Activated CD8-positive, alpha-beta memory T cell treated with anti-CD3 and anti-CD28 coated beads, Interleukin-2, amount 50 U/mL, for 1 hour (primary cell): ENCODE measurements at regions not wholly inside any gene's neighbourhood (a gene's known extent, or its start where the extent isn't known, plus 50 kb on each side); places are given as distances from the start of the nearest gene placed in this dataset.
"Not testable (repeated sequence)": the region's sequence is repeated elsewhere in the genome, so short reads cannot be mapped to it uniquely, and the experiment has no call there.

Experiments
- DNase-seq: peaks from one replicate; pipeline ENCODE4 v3.0.0-alpha.2; 2020; ENCODE audit errors: extremely low read depth

- DNase-seq: not testable (repeated sequence)
These were observed 64.4 kb downstream of the KLRB1 start for GRCh38 chr12:9543341-9543740.

- not testable (repeated sequence) for DNase-seq
These were observed 64.9 kb downstream of the KLRB1 start for GRCh38 chr12:9542827-9543226.

- not testable (repeated sequence) for DNase-seq
These were observed 91.8 kb downstream of the KLRB1 start for GRCh38 chr12:9515925-9516324.

- not testable (repeated sequence) for DNase-seq
These were observed 95.0 kb downstream of the KLRB1 start for GRCh38 chr12:9512695-9513094.

- not testable (repeated sequence) for DNase-seq
These were observed 97.2 kb downstream of the KLRB1 start for GRCh38 chr12:9510392-9511011.

- DNase-seq: no peak
These were observed 98.1 kb downstream of the KLRB1 start for GRCh38 chr12:9509464-9510161.

GRCh38 chr12:9506746-9507145 is 101.0 kb downstream of the KLRB1 start:
- no peak for DNase-seq

GRCh38 chr12:9503384-9503783 is 104.3 kb downstream of the KLRB1 start:
- DNase-seq: not testable (repeated sequence)

GRCh38 chr12:9502845-9503244 is 104.9 kb downstream of the KLRB1 start:
- not testable (repeated sequence) for DNase-seq

GRCh38 chr12:9493325-9493724 is 114.4 kb downstream of the KLRB1 start:
- not testable (repeated sequence) for DNase-seq

- DNase-seq: not testable (repeated sequence)
These were observed 126.4 kb downstream of the KLRB1 start for GRCh38 chr12:9481289-9481688.

- DNase-seq: not testable (repeated sequence)
These were observed 133.5 kb downstream of the KLRB1 start for GRCh38 chr12:9474197-9474596.

GRCh38 chr12:9473638-9474037 is 134.1 kb downstream of the KLRB1 start:
- not testable (repeated sequence) for DNase-seq

- DNase-seq: not testable (repeated sequence)
These were observed 136.2 kb downstream of the KLRB1 start for GRCh38 chr12:9471501-9471900.

- not testable (repeated sequence) for DNase-seq
These were observed 137.3 kb downstream of the KLRB1 start for GRCh38 chr12:9470367-9470766.

- DNase-seq: not testable (repeated sequence)
These were observed 137.8 kb downstream of the KLRB1 start for GRCh38 chr12:9469956-9470355.

- not testable (repeated sequence) for DNase-seq
These were observed 138.3 kb downstream of the KLRB1 start for GRCh38 chr12:9469463-9469862.

GRCh38 chr12:9468998-9469397 is 138.7 kb downstream of the KLRB1 start:
- DNase-seq: not testable (repeated sequence)

- DNase-seq: not testable (repeated sequence)
These were observed 139.6 kb downstream of the KLRB1 start for GRCh38 chr12:9468144-9468543.

- no peak for DNase-seq
These were observed 143.3 kb downstream of the KLRB1 start for GRCh38 chr12:9464408-9464807.

- DNase-seq: not testable (repeated sequence)
These were observed 152.2 kb downstream of the KLRB1 start for GRCh38 chr12:9455516-9455915.

GRCh38 chr12:9454021-9454420 is 153.7 kb downstream of the KLRB1 start:
- DNase-seq: not testable (repeated sequence)

GRCh38 chr12:9450127-9450567 is 157.6 kb downstream of the KLRB1 start:
- not testable (repeated sequence) for DNase-seq
